H1 (cell line): ENCODE measurements at regions not wholly inside any gene's neighbourhood (a gene's known extent, or its start where the extent isn't known, plus 50 kb on each side); places are given as distances from the start of the nearest gene placed in this dataset.

Experiments
- CTCF ChIA-PET: fragments of 300-600 bp; sonication (Branson Sonifier 250); formaldehyde crosslinking; loops from one replicate; lab custom pipeline; 2021; ENCODE audit not compliant: partially characterized antibody; lab: Charles Lee
- POLR2A ChIA-PET: fragments of 300-600 bp; sonication (Branson Sonifier 250); formaldehyde crosslinking; loops from one replicate; lab custom pipeline; 2021; ENCODE audit warnings: inconsistent platforms; ENCODE audit not compliant: partially characterized antibody; lab: Charles Lee
- DNase-seq, 2 experiments: peaks; one replicate each; pipeline versions ENCODE4 v3.0.0 to v3.0.0-alpha.2; 2010 to 2022; ENCODE audit warnings: low spot score in 2 of 2, low read depth in 1 of 2, mixed read lengths in 1 of 2
- FAIRE-seq: peaks from 2 replicates; lab custom pipeline; 2011; peaks lifted over from hg19 to GRCh38; lab: Jason Lieb, UNC
- H2AFZ ChIP-seq: 2 replicates; pipeline ENCODE4 v1.8.1; 2012; ENCODE audit warnings: low read length, inconsistent platforms
- H2AK5ac ChIP-seq: 2 replicates; pipeline ENCODE4 v1.6.1; 2013; ENCODE audit warnings: low read depth, low read length
- H2BK120ac ChIP-seq: replicated peaks from 2 replicates; pipeline ENCODE3; 2013; ENCODE audit warnings: low read depth, low read length, inconsistent platforms
- H2BK12ac ChIP-seq: 2 replicates; pipeline ENCODE4 v1.6.1; 2013; ENCODE audit warnings: low read depth, low read length
- H2BK15ac ChIP-seq: 2 replicates; pipeline ENCODE4 v1.6.1; 2013; ENCODE audit warnings: low read length
- H2BK20ac ChIP-seq: 2 replicates; pipeline ENCODE4 v1.6.1; 2013; ENCODE audit warnings: low read length
- H2BK5ac ChIP-seq: 2 replicates; pipeline ENCODE4 v1.6.1; 2013; ENCODE audit warnings: low read depth, low read length
- H3K14ac ChIP-seq: 2 replicates; pipeline ENCODE4 v1.6.1; 2013; ENCODE audit warnings: inconsistent platforms; ENCODE audit not compliant: insufficient read length
- H3K18ac ChIP-seq: 2 replicates; pipeline ENCODE4 v1.6.1; 2013; ENCODE audit warnings: low read length; ENCODE audit errors: extremely low read depth
- H3K23ac ChIP-seq: 2 replicates; pipeline ENCODE4 v1.6.1; 2013; ENCODE audit warnings: inconsistent platforms; ENCODE audit not compliant: insufficient read length
- H3K23me2 ChIP-seq: 2 replicates; pipeline ENCODE4 v1.6.1; 2013; ENCODE audit warnings: low read depth, low read length
- H3K27ac ChIP-seq: 2 replicates; pipeline ENCODE4 v1.6.1; 2011; ENCODE audit warnings: low read depth, low read length, inconsistent platforms
- H3K27me3 ChIP-seq, 4 experiments: replicated peaks in 1 of 4; 1 replicate in 1 of 4; 2 replicates in 3 of 4; pipeline versions ENCODE4 v1.6.1 to v1.8.1; 2011 to 2013; ENCODE audit warnings: low read length in 3 of 4, mild to moderate bottlenecking in 3 of 4, inconsistent platforms in 2 of 4, mixed read lengths in 2 of 4, moderate library complexity in 1 of 4; ENCODE audit not compliant: control insufficient read depth in 3 of 4, insufficient read depth in 3 of 4; ENCODE audit errors: extremely low read depth in 1 of 4
- H3K36me3 ChIP-seq, 4 experiments: 2 replicates each; pipeline versions ENCODE4 v1.6.1 to v1.8.1; 2011 to 2013; ENCODE audit warnings: mild to moderate bottlenecking in 4 of 4, low read length in 3 of 4, moderate library complexity in 2 of 4, control low read depth in 1 of 4, inconsistent platforms in 1 of 4; ENCODE audit not compliant: insufficient read depth in 4 of 4, control insufficient read depth in 2 of 4
- H3K4ac ChIP-seq: replicated peaks from 2 replicates; pipeline ENCODE3; 2013; ENCODE audit warnings: low read length, low read depth, mixed read lengths, inconsistent platforms; ENCODE audit not compliant: insufficient read length
- H3K4me1 ChIP-seq, 4 experiments: replicated peaks in 1 of 4; 1 replicate in 1 of 4; 2 replicates in 3 of 4; pipeline versions ENCODE4 v1.6.1 to v1.8.1; 2011 to 2013; ENCODE audit warnings: low read length in 3 of 4, inconsistent platforms in 2 of 4, mixed read lengths in 1 of 4; ENCODE audit not compliant: insufficient read depth in 4 of 4, control insufficient read depth in 3 of 4
- H3K4me2 ChIP-seq, 2 experiments: 2 replicates each; pipeline versions ENCODE4 v1.6.1 to v1.8.1; 2011 to 2013; ENCODE audit warnings: low read depth in 2 of 2, low read length in 2 of 2, control low read depth in 1 of 2, inconsistent platforms in 1 of 2, mild to moderate bottlenecking in 1 of 2; ENCODE audit not compliant: insufficient read depth in 1 of 2
- H3K4me3 ChIP-seq, 4 experiments: fragments of 200-600, 300-600 bp in 1 of 4; sonication (generic), shearing (Covaris generic), sonication (Bioruptor Twin) in 1 of 4; 2 replicates each; pipeline versions ENCODE4 v1.5.1 to v1.8.1; 2011 to 2016; ENCODE audit warnings: low read length in 4 of 4, low read depth in 3 of 4, control low read depth in 2 of 4, inconsistent platforms in 2 of 4, mild to moderate bottlenecking in 2 of 4, mixed read lengths in 1 of 4, moderate library complexity in 1 of 4; ENCODE audit not compliant: insufficient read depth in 2 of 4; ENCODE audit errors: extremely low read depth in 1 of 4
- H3K56ac ChIP-seq: replicated peaks from 2 replicates; pipeline ENCODE3; 2013; ENCODE audit warnings: low read depth, mild to moderate bottlenecking, mixed read lengths, low read length, inconsistent platforms; ENCODE audit not compliant: insufficient read length
- H3K79me1 ChIP-seq: 2 replicates; pipeline ENCODE4 v1.6.1; 2013; ENCODE audit warnings: low read depth, low read length, control low read depth
- H3K79me2 ChIP-seq, 2 experiments: 2 replicates each; pipeline versions ENCODE4 v1.6.1 to v1.8.1; 2012 to 2013; ENCODE audit warnings: low read length in 2 of 2, mild to moderate bottlenecking in 2 of 2, inconsistent platforms in 1 of 2; ENCODE audit not compliant: insufficient read depth in 2 of 2, control insufficient read depth in 1 of 2
- H3K9ac ChIP-seq, 4 experiments: replicated peaks in 1 of 4; 1 replicate in 1 of 4; 2 replicates in 3 of 4; pipeline versions ENCODE4 v1.6.1 to v1.8.1; 2011 to 2013; ENCODE audit warnings: low read depth in 3 of 4, low read length in 3 of 4, control low read depth in 2 of 4, mild to moderate bottlenecking in 2 of 4, moderate library complexity in 2 of 4, inconsistent platforms in 1 of 4; ENCODE audit errors: extremely low read depth in 1 of 4
- H3K9me3 ChIP-seq, 2 experiments: 2 replicates each; pipeline versions ENCODE4 v1.6.1 to v1.8.1; 2012 to 2013; ENCODE audit warnings: mild to moderate bottlenecking in 2 of 2, moderate library complexity in 2 of 2, control low read depth in 1 of 2, inconsistent platforms in 1 of 2, low read depth in 1 of 2, low read length in 1 of 2, mixed read lengths in 1 of 2; ENCODE audit not compliant: insufficient read depth in 2 of 2
- H4K20me1 ChIP-seq, 2 experiments: replicated peaks in 1 of 2; 2 replicates each; pipeline versions ENCODE3 to v1.8.1; 2011 to 2013; ENCODE audit warnings: inconsistent platforms in 2 of 2, low read length in 2 of 2, mild to moderate bottlenecking in 1 of 2; ENCODE audit not compliant: insufficient read depth in 2 of 2, control insufficient read depth in 1 of 2
- H4K5ac ChIP-seq: 2 replicates; pipeline ENCODE4 v1.6.1; 2013; ENCODE audit warnings: low read length, low read depth, mixed read lengths, inconsistent platforms; ENCODE audit not compliant: insufficient read length
- H4K8ac ChIP-seq: 2 replicates; pipeline ENCODE4 v1.8.0; 2013; ENCODE audit warnings: mild to moderate bottlenecking, moderate library complexity, low read length, inconsistent platforms; ENCODE audit not compliant: insufficient read depth; ENCODE audit errors: extremely low read depth
- H4K91ac ChIP-seq: replicated peaks from 2 replicates; pipeline ENCODE3; 2013; ENCODE audit warnings: low read length, mixed read lengths, inconsistent platforms; ENCODE audit not compliant: insufficient read length
- CEBPB ChIP-seq: IDR thresholded peaks from 2 replicates; pipeline ENCODE4 v1.6.1; 2012; ENCODE audit warnings: low read depth, low read length
- CREB1 ChIP-seq: IDR thresholded peaks from 2 replicates; pipeline ENCODE4 v1.6.1; 2012; ENCODE audit warnings: inconsistent platforms
- CTBP2 ChIP-seq: IDR thresholded peaks from 2 replicates; pipeline ENCODE4 v1.7.0; 2011; ENCODE audit warnings: borderline replicate concordance, mild to moderate bottlenecking, moderate library complexity, mixed read lengths, low read length; ENCODE audit not compliant: insufficient read depth, insufficient read length
- EGR1 ChIP-seq: IDR thresholded peaks from 2 replicates; pipeline ENCODE4 v1.6.1; 2011; ENCODE audit warnings: low read depth, low read length, borderline replicate concordance
- GABPA ChIP-seq: IDR thresholded peaks from 2 replicates; pipeline ENCODE4 v1.6.1; 2011; ENCODE audit warnings: mild to moderate bottlenecking, low read length, moderate library complexity, borderline replicate concordance; ENCODE audit not compliant: insufficient read depth
- GTF2F1 ChIP-seq: IDR thresholded peaks from 2 replicates; pipeline ENCODE4 v1.6.1; 2012; ENCODE audit warnings: low read depth, low read length, improper control_type of control experiment, borderline replicate concordance
- KDM4A ChIP-seq: IDR thresholded peaks from one replicate; pipeline ENCODE4 v1.7.1; 2012; ENCODE audit warnings: low read depth, mild to moderate bottlenecking, moderate library complexity, low read length, inconsistent platforms; ENCODE audit not compliant: severe bottlenecking
- RFX5 ChIP-seq: IDR thresholded peaks from 2 replicates; pipeline ENCODE4 v1.6.1; 2011; ENCODE audit warnings: low read depth, low read length, improper control_type of control experiment, borderline replicate concordance
- SIX5 ChIP-seq: IDR thresholded peaks from 2 replicates; pipeline ENCODE4 v1.6.1; 2011; ENCODE audit warnings: mild to moderate bottlenecking, low read depth, low read length
- SRF ChIP-seq: IDR thresholded peaks from 2 replicates; pipeline ENCODE4 v1.6.1; 2011; ENCODE audit warnings: mild to moderate bottlenecking, low read depth, low read length, moderate library complexity
- SUZ12 ChIP-seq: fragments of 200-600 bp; sonication (generic); IDR thresholded peaks from 2 replicates; pipeline ENCODE4 v1.6.1; 2012; ENCODE audit warnings: mild to moderate bottlenecking, inconsistent platforms, low read length, moderate library complexity, mixed read lengths
- WGBS, 2 experiments: shearing (Covaris generic) in 1 of 2; methylation state at CpG; one replicate each; pipeline versions ENCODE4 v1.1.6 to v1.1.7; 2013 to 2015; ENCODE audit warnings: low lambda C conversion rate in 2 of 2, mixed read lengths in 2 of 2, inconsistent platforms in 1 of 2, low coverage in 1 of 2, missing lambda C conversion rate in 1 of 2; ENCODE audit not compliant: insufficient replicate concordance in 2 of 2, insufficient coverage in 1 of 2, insufficient read length in 1 of 2; ENCODE audit errors: extremely low coverage in 1 of 2, missing lambda C conversion rate in 1 of 2; 5-methylcytosine and 5-hydroxymethylcytosine counted together

- Histone ChIP-seq H3K23ac (no peak overlapping the region), H3K36me3 (no peaks in the 10 kb centered on the region), H3K9ac (no peak overlapping the region), H3K18ac (no peak overlapping the region), H2BK5ac (no peak overlapping the region), H2AFZ (no peak overlapping the region), H3K9me3 (no peaks in the 10 kb centered on the region), H3K4me2 (no peak overlapping the region), H2BK12ac (no peak overlapping the region), H3K79me2 (no peaks in the 10 kb centered on the region), H4K5ac (no peak overlapping the region), H2AK5ac (no peak overlapping the region), H3K79me1 (no peaks in the 10 kb centered on the region), H4K91ac (no peak overlapping the region), H4K20me1 (no peaks in the 10 kb centered on the region), H4K8ac (no peak overlapping the region), H3K4me1 (peaks cover 0 to 3% (median 0%) of the 10 kb centered on the region in 4 experiments; a peak in 3 of 7 replicates), H2BK20ac (no peak overlapping the region), H3K56ac (no peak overlapping the region), H2BK120ac (no peak overlapping the region), H3K27me3 (no peaks in the 10 kb centered on the region), H3K4me3 (no peak overlapping the region), H3K23me2 (no peaks in the 10 kb centered on the region; the same call in 1 of the 2 replicates), H2BK15ac (no peak overlapping the region), H3K27ac (no peak overlapping the region), H3K4ac (no peak overlapping the region), H3K14ac (no peak overlapping the region)
- CTCF ChIA-PET, result no interaction called here
- DNase-seq (no peak), FAIRE-seq (no peak)
- TF ChIP-seq GABPA (no peak), SRF (no peak), RFX5 (no peak), SUZ12 (no peak), KDM4A (no peak), EGR1 (no peak), CEBPB (no peak), GTF2F1 (no peak), CTBP2 (no peak), CREB1 (no peak), SIX5 (no peak)
- POLR2A ChIA-PET, result no interaction called here
- WGBS, 2 experiments, result 88 to 100% methylated on average over 1 to 3 of the region's 3 CpGs
Observed at GRCh38 chr13:37177125-37177524, 71.7 kb upstream of the CSNK1A1L start.
